Breast epithelium (tissue), 4 donors: ENCODE measurements at regions not wholly inside any gene's neighbourhood (a gene's known extent, or its start where the extent isn't known, plus 50 kb on each side); places are given as distances from the start of the nearest gene placed in this dataset.

Experiments
- DNase-seq, 2 donors: peaks; one replicate each; pipeline ENCODE4 v3.0.0-alpha.2; 2019; ENCODE audit warnings: low spot score in 2 of 2
- H3K27ac ChIP-seq, 2 donors: fragments of 200-600 bp; sonication (generic) in 1 of 2; one replicate each; pipeline ENCODE4 v1.5.1; 2016 to 2019; ENCODE audit warnings: mild to moderate bottlenecking in 1 of 2
- H3K27me3 ChIP-seq, 2 donors: fragments of 200-600 bp; sonication (generic) in 1 of 2; one replicate each; pipeline versions ENCODE4 v1.5.1 to v1.6.0; 2017 to 2019; ENCODE audit warnings: control low read depth in 1 of 2, mild to moderate bottlenecking in 1 of 2
- H3K36me3 ChIP-seq: fragments of 200-600 bp; one replicate; pipeline ENCODE4 v1.5.1; 2019
- H3K4me1 ChIP-seq, 2 donors: fragments of 200-600 bp; sonication (generic); one replicate each; pipeline ENCODE4 v1.5.1; 2016 to 2019; ENCODE audit warnings: control low read depth in 1 of 2
- H3K4me3 ChIP-seq, 3 donors: fragments of 200-600 bp; sonication (generic); 1 replicate in 2 of 3; 2 replicates in 1 of 3; pipeline ENCODE4 v1.5.1; 2016 to 2019; ENCODE audit warnings: mild to moderate bottlenecking in 3 of 3, moderate library complexity in 2 of 3
- H3K9me3 ChIP-seq, 2 donors: fragments of 200-600 bp; sonication (generic) in 1 of 2; one replicate each; pipeline ENCODE4 v1.5.1; 2016 to 2019; ENCODE audit warnings: control low read depth in 1 of 2
- POLR2A ChIP-seq: fragments of 450-650 bp; IDR thresholded peaks from one replicate; pipeline ENCODE4 v1.6.1; 2016; ENCODE audit warnings: antibody characterized with exemption, mild to moderate bottlenecking, moderate library complexity
- POLR2AphosphoS5 ChIP-seq, 3 donors: sonication (generic); formaldehyde crosslinking; IDR thresholded peaks; one replicate each; pipeline ENCODE4 v1.6.1; 2017; ENCODE audit warnings: antibody characterized with exemption in 3 of 3
- intact Hi-C: fragments of 100-400 bp; cut with DNase I; formaldehyde crosslinking; loops from one replicate; pipeline ENCODE4 v1.15.1; 2023; ENCODE audit warnings: low total_unique reads
- TF ChIP-seq, protein P1 (sequence below), 3 donors: fragments of 450-650 bp; IDR thresholded peaks; one replicate each; pipeline ENCODE4 v1.5.1; 2016 to 2017; ENCODE audit warnings: antibody characterized with exemption in 3 of 3, mild to moderate bottlenecking in 3 of 3, moderate library complexity in 3 of 3

DNA sequence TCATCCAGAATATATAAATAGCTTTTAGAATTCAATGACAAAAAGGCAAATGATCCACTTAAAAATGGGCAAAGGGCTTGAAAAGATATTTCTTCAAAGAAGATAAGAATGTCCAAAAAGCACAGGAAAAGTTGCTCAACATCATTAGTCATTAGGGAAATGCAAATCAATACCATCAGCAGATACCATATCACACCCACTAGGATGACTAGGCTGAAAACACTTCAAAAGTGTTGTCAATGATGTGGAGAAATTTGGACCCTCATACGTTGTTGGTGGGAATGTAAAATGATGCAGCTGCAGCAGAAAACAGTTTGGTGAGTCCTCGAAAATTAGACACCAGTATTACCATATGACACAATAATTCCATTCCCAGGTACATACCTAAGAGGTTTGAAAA lies 303.6 kb upstream of the SLC35B3 start:
- Histone ChIP-seq H3K36me3 (no peaks in the 10 kb centered on the region), H3K4me3 (no peak overlapping the region), H3K27me3 (no peaks in the 10 kb centered on the region), H3K9me3 (no peaks in the 10 kb centered on the region), H3K27ac (no peak overlapping the region), H3K4me1 (no peaks in the 10 kb centered on the region)
- TF ChIP-seq, protein P1, sequence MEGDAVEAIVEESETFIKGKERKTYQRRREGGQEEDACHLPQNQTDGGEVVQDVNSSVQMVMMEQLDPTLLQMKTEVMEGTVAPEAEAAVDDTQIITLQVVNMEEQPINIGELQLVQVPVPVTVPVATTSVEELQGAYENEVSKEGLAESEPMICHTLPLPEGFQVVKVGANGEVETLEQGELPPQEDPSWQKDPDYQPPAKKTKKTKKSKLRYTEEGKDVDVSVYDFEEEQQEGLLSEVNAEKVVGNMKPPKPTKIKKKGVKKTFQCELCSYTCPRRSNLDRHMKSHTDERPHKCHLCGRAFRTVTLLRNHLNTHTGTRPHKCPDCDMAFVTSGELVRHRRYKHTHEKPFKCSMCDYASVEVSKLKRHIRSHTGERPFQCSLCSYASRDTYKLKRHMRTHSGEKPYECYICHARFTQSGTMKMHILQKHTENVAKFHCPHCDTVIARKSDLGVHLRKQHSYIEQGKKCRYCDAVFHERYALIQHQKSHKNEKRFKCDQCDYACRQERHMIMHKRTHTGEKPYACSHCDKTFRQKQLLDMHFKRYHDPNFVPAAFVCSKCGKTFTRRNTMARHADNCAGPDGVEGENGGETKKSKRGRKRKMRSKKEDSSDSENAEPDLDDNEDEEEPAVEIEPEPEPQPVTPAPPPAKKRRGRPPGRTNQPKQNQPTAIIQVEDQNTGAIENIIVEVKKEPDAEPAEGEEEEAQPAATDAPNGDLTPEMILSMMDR (IDR thresholded peaks at IDR 0.05): no peak
- TF ChIP-seq POLR2AphosphoS5 (IDR thresholded peaks at IDR 0.05) (no peak), POLR2A (no peak)
- DNase-seq: no peak
- intact Hi-C loops: no loop called here

DNA sequence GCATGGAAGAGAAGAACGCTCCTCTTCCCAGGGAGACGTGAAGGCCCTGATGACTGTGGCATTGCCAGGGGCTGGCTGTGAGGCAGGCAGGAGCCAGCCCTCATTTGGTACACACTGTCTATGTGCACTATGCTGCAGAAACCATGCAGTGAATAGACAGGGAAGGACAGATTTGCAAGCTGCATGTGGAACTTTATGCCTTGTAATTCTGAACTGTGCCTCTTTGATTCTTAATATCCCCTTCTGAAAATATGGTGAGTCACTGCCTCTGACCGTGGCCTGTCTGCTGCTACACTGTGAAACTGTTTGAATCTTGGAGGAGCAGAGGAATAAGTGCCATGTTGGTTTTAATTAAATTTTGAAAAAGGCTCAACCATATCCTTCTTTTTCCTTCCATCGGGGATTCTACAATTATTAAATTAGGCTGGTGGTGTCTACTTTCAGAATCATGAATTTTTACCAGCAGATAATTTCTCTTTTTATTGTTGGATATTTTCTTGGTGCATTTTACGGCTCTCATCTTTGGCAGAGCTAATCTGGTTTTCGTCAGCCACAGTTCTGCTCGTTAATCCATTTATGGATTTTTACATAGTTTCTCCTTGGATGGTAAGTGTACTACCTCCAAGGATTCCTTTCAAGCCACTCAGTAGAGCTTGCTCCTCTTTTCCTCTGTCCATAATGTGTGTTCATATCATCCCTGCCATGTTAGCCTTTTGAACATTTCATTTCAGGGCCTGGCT lies 301.0 kb upstream of the SLC35B3 start:
- no peak for TF ChIP-seq POLR2AphosphoS5 (IDR thresholded peaks at IDR 0.05)
- TF ChIP-seq, protein P1 (IDR thresholded peaks at IDR 0.05): no peak
- TF ChIP-seq POLR2A: no peak
- no peak overlapping the region for H3K27ac ChIP-seq
- intact Hi-C loops: no loop called here

DNA sequence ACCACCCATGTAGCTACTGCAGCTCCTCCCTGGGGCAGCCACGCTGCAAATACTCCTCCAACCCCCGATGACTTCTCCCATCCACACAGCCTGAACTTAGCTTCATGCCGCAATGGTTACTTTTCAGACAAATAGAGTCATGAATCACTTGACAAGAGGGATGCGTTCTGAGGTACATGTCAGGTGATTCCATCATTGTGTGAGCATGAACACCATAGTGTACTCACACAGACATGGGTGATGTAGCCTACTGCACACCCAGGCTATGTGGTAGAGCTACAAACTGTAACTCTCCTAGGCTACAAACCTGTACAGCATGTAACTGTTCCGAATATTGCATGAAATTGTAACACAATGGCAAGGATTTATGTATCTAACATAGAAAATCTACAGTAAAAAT lies 298.5 kb upstream of the SLC35B3 start:
- Histone ChIP-seq H3K36me3 (no peaks in the 10 kb centered on the region), H3K27ac (no peak overlapping the region), H3K4me1 (no peaks in the 10 kb centered on the region), H3K27me3 (no peaks in the 10 kb centered on the region), H3K4me3 (no peak overlapping the region), H3K9me3 (no peaks in the 10 kb centered on the region)
- DNase-seq: no peak
- intact Hi-C loops: no loop called here
- TF ChIP-seq POLR2AphosphoS5 (IDR thresholded peaks at IDR 0.05): no peak
- TF ChIP-seq, protein P1 (IDR thresholded peaks at IDR 0.05): no peak
- TF ChIP-seq POLR2A: no peak

More for the DNA sequence above, 301.0 kb upstream of the SLC35B3 start:
- Histone ChIP-seq H3K27me3 (no peaks in the 10 kb centered on the region), H3K36me3 (no peaks in the 10 kb centered on the region), H3K4me3 (no peak overlapping the region), H3K4me1 (no peaks in the 10 kb centered on the region), H3K9me3 (no peaks in the 10 kb centered on the region)
- DNase-seq: no peak

DNA sequence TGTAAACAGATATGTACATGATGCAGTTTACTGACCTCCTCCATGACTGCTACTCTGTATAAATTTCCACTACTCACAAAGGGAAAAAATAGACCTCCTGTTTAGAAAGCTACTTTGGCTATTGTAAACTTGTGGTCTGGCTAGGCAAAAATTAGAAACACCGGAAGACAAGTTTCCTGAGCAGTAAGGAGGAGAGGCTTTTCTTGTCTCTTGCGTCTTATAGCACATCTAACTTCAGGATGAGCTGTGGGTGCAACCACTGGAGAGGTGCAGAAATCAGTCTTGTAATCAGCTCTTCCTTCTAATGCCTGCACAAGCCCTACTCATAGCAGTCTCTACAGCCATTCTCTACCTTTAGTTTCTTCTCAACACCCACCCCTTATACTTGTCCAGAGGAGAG lies 296.5 kb upstream of the SLC35B3 start:
- H3K4me3 ChIP-seq: no peak overlapping the region
- H3K4me1 ChIP-seq: no peaks in the 10 kb centered on the region
- H3K27ac ChIP-seq: no peak overlapping the region
- intact Hi-C loops: no loop called here
- H3K36me3 ChIP-seq: no peaks in the 10 kb centered on the region
- H3K9me3 ChIP-seq: no peaks in the 10 kb centered on the region
- TF ChIP-seq POLR2A (no peak), POLR2AphosphoS5 (IDR thresholded peaks at IDR 0.05) (no peak)
- TF ChIP-seq, protein P1 (IDR thresholded peaks at IDR 0.05): no peak
- no peak for DNase-seq
- no peaks in the 10 kb centered on the region for H3K27me3 ChIP-seq

DNA sequence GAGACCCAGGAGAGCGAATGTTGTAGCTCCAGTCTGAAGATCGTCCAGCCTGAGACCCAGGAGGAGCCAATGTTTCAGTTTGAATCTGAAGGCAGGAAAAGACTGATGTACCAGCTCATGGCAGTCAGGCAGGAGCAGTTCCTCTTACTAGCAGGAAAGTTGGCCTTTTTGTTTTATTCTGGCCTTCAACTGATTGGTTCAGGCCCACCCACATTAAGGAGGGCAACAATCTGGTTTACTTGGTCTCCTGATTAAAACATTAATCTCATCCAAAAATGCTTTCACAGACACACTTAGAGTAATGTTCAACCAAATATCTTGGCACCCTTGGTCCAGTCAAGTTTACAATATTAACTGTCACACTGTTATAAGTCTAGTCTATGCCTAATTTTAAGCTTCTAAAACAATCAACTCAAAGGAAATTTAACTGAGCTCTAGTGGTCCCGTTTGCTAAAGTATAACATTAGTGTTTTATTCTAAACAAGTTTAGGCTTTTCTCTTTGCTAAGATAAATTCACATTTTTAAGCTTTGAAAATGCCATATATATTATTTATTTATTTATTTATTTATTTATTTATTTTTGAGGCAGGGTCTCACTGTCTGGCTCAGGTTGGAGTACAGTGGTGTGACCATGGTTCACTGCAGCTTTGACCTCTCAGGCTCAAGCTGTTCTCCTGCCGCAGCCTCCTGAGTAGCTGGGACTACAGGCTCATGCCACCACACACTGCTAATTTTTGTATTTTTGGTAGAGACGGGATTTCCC lies 275.5 kb upstream of the SLC35B3 start:
- intact Hi-C loops: no loop called here
- Histone ChIP-seq H3K27ac (no peak overlapping the region), H3K36me3 (no peaks in the 10 kb centered on the region), H3K4me1 (no peaks in the 10 kb centered on the region), H3K27me3 (no peaks in the 10 kb centered on the region), H3K4me3 (no peak overlapping the region), H3K9me3 (no peaks in the 10 kb centered on the region)
- no peak for DNase-seq
- TF ChIP-seq, protein P1 (IDR thresholded peaks at IDR 0.05): no peak
- TF ChIP-seq POLR2A (no peak), POLR2AphosphoS5 (IDR thresholded peaks at IDR 0.05) (no peak)
